ENCODE measurements at regions not wholly inside any gene's neighbourhood (a gene's known extent, or its start where the extent isn't known, plus 50 kb on each side); places are given as distances from the start of the nearest gene placed in this dataset.
"Not testable (repeated sequence)": the region's sequence is repeated elsewhere in the genome, so short reads cannot be mapped to it uniquely, and the experiment has no call there.

DNA sequence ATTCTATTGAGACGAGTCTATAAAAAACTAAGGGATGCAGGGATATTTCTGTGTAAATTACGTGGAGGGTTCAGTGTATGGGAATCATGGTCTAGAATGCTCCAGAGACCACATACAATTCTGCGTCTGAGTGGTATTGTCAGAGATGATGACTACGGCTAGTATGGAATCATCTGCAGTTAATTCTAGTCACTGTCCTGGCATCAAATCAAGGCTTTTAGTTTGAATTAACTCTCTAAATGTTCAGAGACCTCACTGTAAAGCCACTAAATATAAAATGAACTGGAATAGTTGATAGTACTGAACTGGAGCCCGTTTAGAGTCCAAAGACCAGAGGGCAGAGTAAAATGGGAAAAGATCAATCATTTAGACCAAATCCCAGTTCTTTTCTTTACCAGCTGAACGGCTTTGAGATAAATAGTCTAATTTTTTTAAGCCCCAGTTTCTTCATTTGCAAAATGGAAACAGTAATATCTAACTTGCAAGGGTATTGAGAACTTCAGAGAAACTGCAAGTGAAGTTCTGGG is 599.8 kb downstream of the EBF1 start:
- no peaks in the 10 kb centered on the region for H3K27me3 Mint-ChIP-seq
- H3K9me3 Mint-ChIP-seq: peaks cover 2% of the 10 kb centered on the region
- no peaks in the 10 kb centered on the region for H3K4me1 Mint-ChIP-seq (ENCODE audit: low read depth)
- DNase-seq: no peak
- H3K4me3 Mint-ChIP-seq: no peak overlapping the region
- H3K36me3 Mint-ChIP-seq (ENCODE audit: low read depth): no peaks in the 10 kb centered on the region
- no peak overlapping the region for H3K27ac Mint-ChIP-seq

GRCh38 chr5:158499075-158499891 is 600.4 kb downstream of the EBF1 start:
- no peak for DNase-seq
- H3K4me3 Mint-ChIP-seq: no peak overlapping the region
- H3K36me3 Mint-ChIP-seq (ENCODE audit: low read depth): no peaks in the 10 kb centered on the region
- H3K27ac Mint-ChIP-seq: no peak overlapping the region
- no peaks in the 10 kb centered on the region for H3K4me1 Mint-ChIP-seq (ENCODE audit: low read depth)
- H3K9me3 Mint-ChIP-seq: no peaks in the 10 kb centered on the region
- no peaks in the 10 kb centered on the region for H3K27me3 Mint-ChIP-seq

DNA sequence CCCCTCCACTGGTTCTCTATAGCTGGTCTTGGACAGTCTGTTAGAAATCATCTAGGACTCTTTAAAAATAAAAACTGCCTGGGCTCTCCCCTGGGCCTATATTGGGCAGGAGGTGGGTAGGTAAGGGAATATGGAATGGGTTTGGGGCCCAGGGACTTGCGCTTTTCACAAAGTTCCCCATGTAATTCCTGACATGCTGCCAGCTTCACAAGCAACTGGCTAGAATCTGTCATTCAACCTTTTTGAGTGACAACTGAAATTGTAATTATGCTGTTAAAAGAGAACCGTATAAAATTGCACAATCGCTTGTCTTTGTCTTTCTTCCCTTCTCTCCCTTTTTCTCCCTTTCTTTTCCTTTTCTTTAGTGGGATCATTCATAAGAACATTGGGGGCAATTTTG is 603.1 kb downstream of the EBF1 start:
- Mint-ChIP-seq H3K4me1 (ENCODE audit: low read depth) (no peaks in the 10 kb centered on the region), H3K27me3 (no peaks in the 10 kb centered on the region), H3K27ac (no peak overlapping the region), H3K36me3 (ENCODE audit: low read depth) (no peaks in the 10 kb centered on the region), H3K4me3 (no peak overlapping the region), H3K9me3 (no peaks in the 10 kb centered on the region)
- DNase-seq: no peak

- no peak for DNase-seq
- no peak overlapping the region for H3K4me3 Mint-ChIP-seq
- no peaks in the 10 kb centered on the region for H3K9me3 Mint-ChIP-seq
- no peaks in the 10 kb centered on the region for H3K4me1 Mint-ChIP-seq (ENCODE audit: low read depth)
- no peak overlapping the region for H3K27ac Mint-ChIP-seq
- no peaks in the 10 kb centered on the region for H3K36me3 Mint-ChIP-seq (ENCODE audit: low read depth)
- H3K27me3 Mint-ChIP-seq: no peaks in the 10 kb centered on the region
Measured at GRCh38 chr5:158494541-158494940, 605.2 kb downstream of the EBF1 start.

DNA sequence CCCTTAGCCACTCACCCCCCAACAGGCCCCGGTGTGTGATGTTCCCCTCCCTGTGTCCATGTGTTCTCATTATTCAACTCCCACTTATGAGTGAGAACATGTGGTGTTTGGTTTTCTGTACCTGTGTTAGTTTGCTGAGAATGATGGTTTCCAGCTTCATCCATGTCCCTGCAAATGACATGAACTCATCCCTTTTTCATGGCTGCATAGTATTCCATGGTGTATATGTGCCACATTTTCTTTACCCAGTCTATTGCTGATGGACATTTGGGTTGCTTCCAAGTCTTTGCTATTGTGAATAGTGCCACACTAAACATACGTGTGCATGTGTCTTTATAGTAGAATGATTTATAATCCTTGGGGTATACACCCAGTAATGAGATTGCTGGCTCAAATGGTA is 605.7 kb downstream of the EBF1 start:
- not testable (repeated sequence) for H3K4me1 Mint-ChIP-seq (ENCODE audit: low read depth); H3K36me3 Mint-ChIP-seq (ENCODE audit: low read depth); H3K4me3 Mint-ChIP-seq; H3K27me3 Mint-ChIP-seq; DNase-seq; H3K9me3 Mint-ChIP-seq; H3K27ac Mint-ChIP-seq

- Mint-ChIP-seq H3K36me3 (ENCODE audit: low read depth) (no peaks in the 10 kb centered on the region), H3K4me3 (no peak overlapping the region), H3K9me3 (no peaks in the 10 kb centered on the region), H3K27me3 (no peaks in the 10 kb centered on the region), H3K27ac (no peak overlapping the region), H3K4me1 (ENCODE audit: low read depth) (no peaks in the 10 kb centered on the region)
- DNase-seq: no peak
Measured at GRCh38 chr5:158492841-158493242, 606.9 kb downstream of the EBF1 start.

GRCh38 chr5:158492136-158492535 is 607.6 kb downstream of the EBF1 start:
- Mint-ChIP-seq H3K36me3 (ENCODE audit: low read depth) (no peaks in the 10 kb centered on the region), H3K27me3 (no peaks in the 10 kb centered on the region), H3K4me3 (no peak overlapping the region), H3K4me1 (ENCODE audit: low read depth) (no peaks in the 10 kb centered on the region), H3K9me3 (no peaks in the 10 kb centered on the region), H3K27ac (no peak overlapping the region)
- no peak for DNase-seq

- H3K9me3 Mint-ChIP-seq: no peaks in the 10 kb centered on the region
- DNase-seq: no peak
- peaks cover 5% of the 10 kb centered on the region for H3K27me3 Mint-ChIP-seq
- H3K4me1 Mint-ChIP-seq (ENCODE audit: low read depth): no peaks in the 10 kb centered on the region
- no peak overlapping the region for H3K4me3 Mint-ChIP-seq
- H3K36me3 Mint-ChIP-seq (ENCODE audit: low read depth): no peaks in the 10 kb centered on the region
- H3K27ac Mint-ChIP-seq: no peak overlapping the region
Measured at GRCh38 chr5:158487664-158488063, 612.1 kb downstream of the EBF1 start.

DNA sequence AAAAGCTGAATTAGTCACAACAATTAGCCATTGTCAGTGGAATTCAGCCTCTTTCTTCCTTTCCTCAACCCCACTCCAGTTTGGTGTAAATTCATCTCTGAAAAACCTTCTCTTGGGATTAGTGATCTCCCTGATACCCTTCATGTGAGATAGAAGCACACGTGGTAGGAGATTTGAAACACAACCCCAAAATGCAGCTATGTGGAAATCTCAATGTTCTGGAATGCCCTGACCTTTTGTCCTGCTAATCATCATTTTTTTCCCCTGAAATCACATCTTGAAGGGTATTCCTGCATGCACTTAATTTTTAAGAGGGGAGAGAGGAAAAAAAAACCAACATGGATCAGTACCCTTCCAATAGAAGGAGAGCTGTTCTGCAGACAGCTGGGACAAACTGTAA is 612.6 kb downstream of the EBF1 start:
- Mint-ChIP-seq H3K4me1 (ENCODE audit: low read depth) (no peaks in the 10 kb centered on the region), H3K27me3 (peaks cover 5% of the 10 kb centered on the region), H3K4me3 (no peak overlapping the region), H3K9me3 (no peaks in the 10 kb centered on the region), H3K36me3 (ENCODE audit: low read depth) (no peaks in the 10 kb centered on the region), H3K27ac (no peak overlapping the region)
- DNase-seq: no peak

DNA sequence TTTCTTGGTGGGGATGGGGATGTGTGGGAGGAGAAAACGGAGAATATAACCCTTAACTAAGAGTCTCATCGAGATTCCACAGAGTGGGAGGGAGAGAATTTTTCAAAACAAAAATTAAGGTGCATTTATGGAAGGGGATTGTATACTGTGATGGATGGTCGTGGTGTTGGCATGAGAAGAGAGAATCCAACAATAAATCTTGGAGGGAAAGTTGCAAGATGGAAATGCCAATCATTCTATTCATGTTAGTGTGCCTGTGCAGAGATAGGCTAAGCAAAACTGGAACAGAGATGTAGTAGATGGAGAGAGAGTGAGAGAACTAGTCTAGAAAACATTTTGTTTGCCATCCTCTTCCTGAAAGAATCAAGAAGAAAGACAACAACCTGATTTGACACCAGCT is 613.1 kb downstream of the EBF1 start:
- DNase-seq: no peak
- H3K4me3 Mint-ChIP-seq: no peak overlapping the region
- H3K36me3 Mint-ChIP-seq (ENCODE audit: low read depth): no peaks in the 10 kb centered on the region
- peaks cover 5% of the 10 kb centered on the region for H3K27me3 Mint-ChIP-seq
- no peaks in the 10 kb centered on the region for H3K4me1 Mint-ChIP-seq (ENCODE audit: low read depth)
- H3K27ac Mint-ChIP-seq: no peak overlapping the region
- H3K9me3 Mint-ChIP-seq: no peaks in the 10 kb centered on the region

DNA sequence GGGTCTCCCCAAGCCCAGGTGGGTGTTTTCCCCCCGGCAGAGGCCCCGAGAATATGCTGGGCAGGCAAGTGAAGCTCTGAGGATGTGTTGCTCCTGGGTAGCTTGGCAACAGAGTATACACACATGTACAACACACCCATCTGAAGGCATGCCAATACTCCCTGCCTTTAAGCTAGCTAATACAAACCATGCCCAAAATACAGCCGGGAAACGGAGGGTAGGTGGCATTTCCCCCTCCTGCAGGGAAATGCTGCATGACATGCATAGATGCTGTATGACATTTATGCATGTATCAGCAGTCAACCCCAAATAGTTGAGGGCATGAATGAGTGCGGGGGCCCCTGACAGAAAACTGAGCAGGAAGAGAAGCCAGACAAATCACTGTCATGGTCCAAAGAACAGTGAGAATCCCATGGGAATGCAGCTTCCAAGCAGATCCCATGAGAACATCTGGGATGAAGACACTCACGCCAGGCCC is 614.1 kb downstream of the EBF1 start:
- H3K9me3 Mint-ChIP-seq: no peaks in the 10 kb centered on the region
- no peaks in the 10 kb centered on the region for H3K36me3 Mint-ChIP-seq (ENCODE audit: low read depth)
- no peak overlapping the region for H3K27ac Mint-ChIP-seq
- H3K4me3 Mint-ChIP-seq: no peak overlapping the region
- H3K27me3 Mint-ChIP-seq: peaks cover 5% of the 10 kb centered on the region
- no peak for DNase-seq
- H3K4me1 Mint-ChIP-seq (ENCODE audit: low read depth): no peaks in the 10 kb centered on the region

- Mint-ChIP-seq H3K4me3 (no peak overlapping the region), H3K36me3 (ENCODE audit: low read depth) (no peaks in the 10 kb centered on the region), H3K27ac (no peak overlapping the region), H3K27me3 (peaks cover 5% of the 10 kb centered on the region), H3K9me3 (no peaks in the 10 kb centered on the region), H3K4me1 (ENCODE audit: low read depth) (no peaks in the 10 kb centered on the region)
- DNase-seq: no peak
Measured at GRCh38 chr5:158485047-158485446, 614.7 kb downstream of the EBF1 start.

GRCh38 chr5:158484150-158484549 is 615.6 kb downstream of the EBF1 start:
- DNase-seq: no peak
- H3K27ac Mint-ChIP-seq: no peak overlapping the region
- peaks cover 5% of the 10 kb centered on the region for H3K27me3 Mint-ChIP-seq
- H3K9me3 Mint-ChIP-seq: no peaks in the 10 kb centered on the region
- H3K4me3 Mint-ChIP-seq: no peak overlapping the region
- no peaks in the 10 kb centered on the region for H3K4me1 Mint-ChIP-seq (ENCODE audit: low read depth)
- no peaks in the 10 kb centered on the region for H3K36me3 Mint-ChIP-seq (ENCODE audit: low read depth)

- H3K27ac Mint-ChIP-seq: no peak overlapping the region
- H3K4me1 Mint-ChIP-seq (ENCODE audit: low read depth): no peaks in the 10 kb centered on the region
- no peaks in the 10 kb centered on the region for H3K9me3 Mint-ChIP-seq
- no peak for DNase-seq
- H3K36me3 Mint-ChIP-seq (ENCODE audit: low read depth): no peaks in the 10 kb centered on the region
- peaks cover 5% of the 10 kb centered on the region for H3K27me3 Mint-ChIP-seq
- no peak overlapping the region for H3K4me3 Mint-ChIP-seq
Measured at GRCh38 chr5:158483281-158483860, 616.3 kb downstream of the EBF1 start.

DNA sequence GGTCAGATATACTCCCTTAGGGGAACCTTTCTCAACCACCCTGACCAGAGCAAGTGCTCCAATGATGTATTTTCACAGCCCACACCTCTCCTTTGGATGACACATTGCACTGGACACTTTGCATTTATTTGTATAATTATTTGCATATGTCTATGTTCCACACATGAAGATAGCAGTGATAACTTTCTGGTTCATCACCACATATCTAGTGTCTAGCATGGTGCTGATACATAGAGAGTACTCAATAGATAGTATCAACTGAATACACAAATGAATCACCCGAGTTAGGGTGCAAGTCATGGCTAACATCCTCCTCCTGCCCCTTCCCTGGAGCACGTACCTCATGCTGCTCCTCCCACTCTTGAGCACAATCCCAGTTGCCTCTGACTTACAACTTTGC is 617.6 kb downstream of the EBF1 start:
- DNase-seq: no peak
- Mint-ChIP-seq H3K27me3 (peaks cover 5% of the 10 kb centered on the region), H3K36me3 (ENCODE audit: low read depth) (no peaks in the 10 kb centered on the region)

More for the DNA sequence above, 617.6 kb downstream of the EBF1 start:
- Mint-ChIP-seq H3K4me3 (no peak overlapping the region), H3K9me3 (no peaks in the 10 kb centered on the region), H3K4me1 (ENCODE audit: low read depth) (peaks cover 3% of the 10 kb centered on the region), H3K27ac (no peak overlapping the region)
